Muscle of arm (tissue), 1 donor: ENCODE measurements at regions not wholly inside any gene's neighbourhood (a gene's known extent, or its start where the extent isn't known, plus 50 kb on each side); places are given as distances from the start of the nearest gene placed in this dataset.

Experiments used
- DNase-seq: peaks from one replicate; pipeline ENCODE4 v3.0.0-alpha.2; 2013

GRCh38 chr13:105448811-105449210, 1086.7 kb downstream of the EFNB2 start:
- no peak for DNase-seq

- DNase-seq: no peak
Observed at GRCh38 chr13:105446197-105446596, 1089.3 kb downstream of the EFNB2 start.

GRCh38 chr13:105445796-105446195, 1089.7 kb downstream of the EFNB2 start:
- DNase-seq: no peak

- peak; percentile 24 for DNase-seq
Observed at GRCh38 chr13:105442949-105443699, 1092.3 kb downstream of the EFNB2 start.

GRCh38 chr13:105442040-105442439, 1093.4 kb downstream of the EFNB2 start:
- DNase-seq: no peak

- DNase-seq: no peak
Observed at GRCh38 chr13:105441051-105441750, 1094.3 kb downstream of the EFNB2 start.

- DNase-seq: no peak
Observed at GRCh38 chr13:105436943-105437342, 1098.5 kb downstream of the EFNB2 start.

GRCh38 chr13:105432438-105432837, 1103.0 kb downstream of the EFNB2 start:
- no peak for DNase-seq

- DNase-seq: no peak
Observed at GRCh38 chr13:105428811-105429210, 1106.7 kb downstream of the EFNB2 start.

- no peak for DNase-seq
Observed at GRCh38 chr13:105426441-105426840, 1109.0 kb downstream of the EFNB2 start.

GRCh38 chr13:105414639-105415038, 1120.8 kb downstream of the EFNB2 start:
- no peak for DNase-seq

- no peak for DNase-seq
Observed at GRCh38 chr13:105412171-105412570, 1123.3 kb downstream of the EFNB2 start.

GRCh38 chr13:105410602-105411001, 1124.9 kb downstream of the EFNB2 start:
- peak; percentile 15 for DNase-seq

GRCh38 chr13:105406551-105406950, 1128.9 kb downstream of the EFNB2 start:
- DNase-seq: no peak

GRCh38 chr13:105403086-105403485, 1132.4 kb downstream of the EFNB2 start:
- DNase-seq: no peak

GRCh38 chr13:105395041-105395440, 1140.4 kb downstream of the EFNB2 start:
- no peak for DNase-seq

- no peak for DNase-seq
Observed at GRCh38 chr13:105389373-105389772, 1146.1 kb downstream of the EFNB2 start.

GRCh38 chr13:105377452-105377851, 1158.0 kb downstream of the EFNB2 start:
- DNase-seq: no peak

- DNase-seq: no peak
Observed at GRCh38 chr13:105370011-105370650, 1165.3 kb downstream of the EFNB2 start.

GRCh38 chr13:105368781-105369180, 1166.7 kb downstream of the EFNB2 start:
- DNase-seq: no peak

GRCh38 chr13:105365831-105366230, 1169.6 kb downstream of the EFNB2 start:
- no peak for DNase-seq

GRCh38 chr13:105365021-105365550, 1170.4 kb downstream of the EFNB2 start:
- DNase-seq: peak; percentile 75

- DNase-seq: no peak
Observed at GRCh38 chr13:105364191-105364590, 1171.3 kb downstream of the EFNB2 start.
